HG03575 (cell line): ENCODE measurements at regions not wholly inside any gene's neighbourhood (a gene's known extent, or its start where the extent isn't known, plus 50 kb on each side); places are given as distances from the start of the nearest gene placed in this dataset.

Source experiments
- ATAC-seq: cut with Tn5 transposase; IDR thresholded peaks from one replicate; pipeline ENCODE4 v1.9.1; 2021; ENCODE audit not compliant: unreplicated experiment, insufficient number of reproducible peaks, low FRiP score; ENCODE audit errors: extremely low read depth

DNA sequence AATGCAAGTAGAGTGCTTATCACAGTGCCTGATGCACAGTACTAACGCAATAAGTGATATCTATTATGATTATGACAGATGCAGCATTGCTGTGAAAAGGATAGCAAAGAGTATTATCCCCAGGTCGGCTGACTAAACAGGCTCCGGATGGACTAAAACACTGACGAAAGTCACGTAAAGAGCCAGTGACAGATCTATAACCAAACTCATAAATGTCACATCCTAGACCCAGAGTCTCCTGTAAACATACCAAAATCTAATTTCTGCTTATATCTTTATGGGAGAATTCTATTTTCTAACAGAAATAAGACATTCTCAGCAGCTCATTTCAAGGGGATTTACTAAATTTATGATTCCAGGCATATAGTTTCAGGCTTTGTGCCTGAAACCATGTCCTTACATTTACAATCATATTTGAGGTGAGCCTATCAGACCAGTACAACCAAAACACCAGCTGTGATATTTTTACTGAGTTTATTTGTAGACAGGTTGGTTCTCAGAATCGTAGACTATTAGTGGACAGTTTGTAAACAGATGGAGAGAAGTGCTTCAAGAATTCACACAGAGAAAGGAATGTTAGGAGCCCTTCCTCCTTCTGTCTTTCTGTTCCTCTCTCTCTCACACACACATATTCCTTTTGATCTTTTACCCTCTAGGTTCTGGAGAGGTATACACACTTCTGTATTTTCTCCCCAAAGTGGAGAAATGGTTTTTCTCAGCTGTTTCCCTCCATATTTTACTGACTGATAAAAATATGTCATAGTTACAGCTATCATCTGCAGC, 52.4 kb upstream of the WDR26 start:
- no peak for ATAC-seq

DNA sequence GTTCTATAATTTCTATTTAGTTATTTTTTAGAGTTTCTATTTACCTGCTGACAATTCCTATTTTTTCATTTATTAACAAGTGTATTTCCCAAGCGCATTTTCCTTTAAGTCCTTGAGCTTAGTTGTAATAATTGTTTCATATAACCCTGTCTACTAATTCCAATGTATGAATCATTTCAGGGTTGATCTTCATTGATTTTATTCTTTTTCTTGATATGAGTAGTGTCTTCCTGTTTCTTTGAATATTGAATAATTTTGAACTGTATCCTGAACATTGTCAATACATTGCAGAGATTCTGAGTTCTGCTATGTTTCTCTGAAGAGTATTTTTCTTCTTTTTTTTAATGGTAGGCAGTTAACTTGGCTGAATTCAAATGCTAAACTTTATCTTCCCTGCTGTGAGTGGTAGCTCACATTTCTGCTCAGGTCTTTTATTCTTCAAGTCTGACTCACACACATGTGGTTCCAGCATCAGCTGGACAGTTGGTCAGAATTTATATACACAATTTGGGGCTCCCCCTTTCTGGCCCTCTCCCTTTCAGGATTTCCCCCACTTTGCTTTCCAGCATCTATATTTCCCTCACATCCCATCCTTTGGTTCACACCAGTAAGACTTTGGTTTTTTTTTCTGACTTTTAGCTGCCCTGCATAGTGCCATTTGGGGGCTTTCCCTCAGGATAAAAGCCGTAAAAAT, 54.4 kb upstream of the WDR26 start:
- ATAC-seq = no peak

DNA sequence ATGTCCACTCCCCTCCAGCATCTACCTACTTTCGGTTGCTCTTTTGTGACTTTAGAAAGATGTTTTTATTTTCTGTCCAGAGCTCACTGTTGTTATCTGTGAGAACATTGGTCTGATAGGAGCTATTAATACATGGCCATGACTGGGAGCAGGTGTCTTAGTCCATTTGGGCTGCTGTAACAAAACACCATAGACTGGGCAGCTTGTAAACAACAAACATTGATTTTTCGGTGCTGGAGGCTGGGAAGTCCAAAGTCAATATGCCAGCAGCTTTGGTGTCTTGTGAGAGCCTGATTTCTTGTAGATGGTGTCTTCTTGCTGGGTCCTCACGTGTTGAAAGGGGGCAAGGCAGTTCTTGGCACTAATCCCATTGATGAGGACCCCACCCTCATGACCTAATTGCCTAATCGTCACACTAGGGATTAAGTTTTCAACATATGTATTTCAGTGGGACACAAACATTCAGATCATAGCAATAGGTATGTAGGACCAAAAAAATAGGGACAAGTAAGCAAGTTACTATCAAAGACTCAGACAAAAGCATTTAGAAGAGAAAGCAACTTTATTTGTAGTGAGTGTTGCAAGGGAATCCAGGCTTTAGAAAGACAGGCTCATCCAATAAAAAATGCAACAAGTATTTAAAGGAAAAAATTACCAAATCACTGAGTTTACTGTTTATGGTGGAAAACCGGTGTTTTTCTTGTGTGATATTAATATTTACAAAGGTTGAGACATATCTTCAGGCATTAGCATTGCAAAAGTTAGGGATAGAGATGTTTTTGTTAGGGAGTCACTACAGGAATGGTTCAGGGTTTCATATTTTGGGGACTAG, 55.2 kb upstream of the WDR26 start:
- ATAC-seq = no peak

DNA sequence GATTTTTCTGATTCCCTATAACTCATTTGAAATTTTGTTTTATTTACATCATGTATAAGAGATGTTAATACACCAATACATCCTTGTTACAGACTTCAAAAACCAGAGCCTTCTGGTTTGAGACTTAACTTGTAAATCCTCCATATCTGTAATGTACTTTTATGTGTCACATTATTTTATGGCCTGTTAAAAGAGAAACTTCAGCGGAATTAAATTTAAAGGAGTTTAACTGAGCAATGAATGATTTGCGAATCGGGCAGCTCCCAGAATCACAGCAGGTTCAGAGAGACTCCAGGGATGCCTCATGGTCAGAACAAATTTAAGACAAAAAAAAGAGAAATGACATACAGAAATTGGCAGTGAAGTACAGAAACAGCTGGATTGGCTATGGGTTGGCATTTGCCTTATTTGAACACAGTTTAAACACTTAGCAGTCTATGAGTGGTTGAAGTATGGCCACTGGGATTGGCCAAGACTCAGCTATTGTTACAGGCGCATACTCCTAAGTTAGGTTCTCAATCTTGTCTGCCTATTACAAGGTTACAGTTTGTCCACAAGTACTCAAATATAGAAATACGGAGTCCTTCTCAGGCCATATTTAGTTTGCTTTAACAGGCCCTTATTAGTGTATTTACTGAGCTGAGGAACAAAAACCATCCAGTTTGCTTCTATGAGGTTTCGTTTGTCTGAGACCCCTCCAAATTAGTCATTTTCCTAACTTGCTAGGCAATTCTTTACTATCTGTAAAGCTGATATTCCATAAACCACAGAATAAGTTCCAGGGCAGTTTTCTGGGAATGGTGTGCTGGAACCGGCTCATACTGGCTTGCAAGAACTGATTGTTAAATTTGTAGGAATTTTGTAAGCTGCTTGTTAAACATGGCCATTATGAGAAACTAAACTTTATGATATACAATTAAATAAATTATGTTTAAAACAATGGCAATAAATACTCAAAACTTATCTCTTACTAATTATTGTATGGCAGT, 56.2 kb upstream of the WDR26 start:
- no peak for ATAC-seq

DNA sequence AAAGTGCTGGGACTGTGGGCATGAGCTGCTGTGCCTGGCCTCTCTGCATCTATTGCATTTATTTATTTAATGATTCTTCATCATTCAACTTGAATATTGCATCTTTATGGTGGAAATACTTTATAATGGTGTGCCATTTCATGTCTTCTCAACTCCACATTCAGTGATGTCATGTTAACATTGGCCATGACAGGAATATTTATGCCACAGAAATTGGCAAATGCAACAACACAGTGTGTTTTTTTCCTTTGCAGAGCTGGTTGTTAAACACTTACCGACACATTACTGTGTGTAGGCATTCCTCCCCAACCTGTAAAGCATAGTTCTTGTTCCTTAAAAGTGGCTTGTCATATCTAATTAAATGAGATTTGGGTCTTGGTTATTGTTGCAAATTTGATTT, 57.4 kb upstream of the WDR26 start:
- ATAC-seq = no peak

DNA sequence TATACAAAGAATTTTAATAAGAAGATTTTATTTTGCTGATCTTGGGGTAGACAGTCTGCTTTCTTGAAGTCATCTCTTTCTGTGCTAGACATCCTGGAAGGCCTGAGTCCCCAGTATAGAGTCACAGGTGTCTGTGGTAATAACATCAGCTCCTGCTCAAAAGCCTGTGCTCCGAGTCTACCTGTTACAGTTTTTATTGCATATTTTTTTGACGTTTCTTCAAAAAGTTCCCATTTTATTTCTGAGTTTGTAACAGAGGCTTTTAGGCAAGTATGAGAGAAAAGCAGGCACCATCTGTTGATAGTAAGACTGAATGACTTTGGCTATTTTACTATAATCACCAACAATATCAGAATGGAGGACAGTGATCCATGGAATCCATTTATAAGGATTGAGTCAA, 58.0 kb upstream of the WDR26 start:
- no peak for ATAC-seq

DNA sequence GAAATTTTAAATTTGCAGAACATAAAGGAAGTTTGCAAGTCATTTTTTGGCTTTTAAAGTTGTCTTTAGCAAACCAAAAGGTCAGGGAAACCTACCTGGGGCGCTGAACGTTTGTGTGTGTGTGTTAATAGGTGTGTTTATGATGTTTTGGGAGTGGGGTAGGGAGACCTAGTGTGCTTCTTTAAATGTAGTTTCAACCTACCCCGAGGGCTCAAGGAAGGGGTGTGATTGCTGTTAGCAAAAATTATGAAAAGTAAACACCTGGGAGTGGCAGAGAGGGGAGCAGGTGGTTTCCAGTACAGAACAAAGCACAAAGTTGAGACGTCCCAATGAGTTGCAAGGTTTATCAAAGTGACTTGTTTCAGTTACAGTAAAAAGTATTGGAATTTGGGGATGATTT, 58.7 kb upstream of the WDR26 start:
- ATAC-seq = no peak

DNA sequence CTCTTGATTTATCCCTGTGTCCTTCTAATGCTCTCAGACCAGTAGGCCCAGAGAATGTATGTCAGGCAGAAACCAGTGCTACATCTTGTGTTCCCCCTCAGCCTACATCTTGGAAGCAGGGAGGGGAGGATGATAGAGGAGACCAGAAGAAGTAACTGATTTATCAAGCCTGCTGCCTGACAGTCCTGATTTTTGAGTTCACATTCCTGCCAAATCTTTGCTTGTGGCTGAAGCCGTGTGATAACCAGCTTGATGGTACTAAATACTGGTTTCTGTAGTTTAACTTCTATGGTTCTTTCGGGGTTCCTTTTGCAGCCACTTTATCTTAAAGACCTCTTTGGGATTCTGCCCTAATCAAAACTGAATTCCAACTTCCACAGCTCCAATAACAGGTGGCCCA, 59.7 kb upstream of the WDR26 start:
- no peak for ATAC-seq

DNA sequence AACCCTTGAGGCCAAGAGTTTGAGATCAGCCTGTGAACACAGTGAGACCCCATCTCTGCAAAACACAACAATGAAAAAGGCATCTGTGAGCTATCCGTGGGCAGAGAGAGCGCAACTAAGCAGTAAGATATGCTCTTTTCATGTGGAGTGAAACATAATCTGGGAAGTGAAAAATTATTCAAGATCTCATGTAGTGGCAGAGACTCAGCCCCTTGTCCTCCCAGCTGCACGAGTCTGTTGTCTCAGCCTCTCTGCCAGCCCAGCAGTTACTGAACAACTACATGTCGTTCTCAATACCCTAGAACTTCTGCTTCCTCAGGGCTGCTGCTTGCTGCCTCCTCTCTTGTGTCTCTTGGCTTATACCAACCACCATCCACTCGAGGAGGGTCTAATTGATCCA, 61.3 kb upstream of the WDR26 start:
- no peak for ATAC-seq

DNA sequence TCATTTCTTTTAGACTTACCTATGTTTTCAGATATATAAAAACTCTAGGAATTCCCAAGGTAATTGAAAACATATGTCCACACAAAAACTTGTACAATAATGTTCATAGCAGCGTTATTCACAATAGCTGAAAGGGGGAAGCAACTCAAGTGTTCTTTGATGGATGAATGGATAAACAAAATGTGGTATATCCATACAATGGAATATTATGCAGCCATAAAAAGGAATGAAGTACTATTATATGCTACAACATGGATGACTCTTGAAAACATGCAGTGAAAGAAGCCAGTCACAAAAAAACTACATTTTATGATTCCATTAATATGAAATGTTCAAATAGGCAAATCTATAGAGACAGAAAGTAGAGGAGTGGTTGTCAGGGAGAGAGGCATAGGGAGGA, 62.2 kb upstream of the WDR26 start:
- no peak for ATAC-seq

DNA sequence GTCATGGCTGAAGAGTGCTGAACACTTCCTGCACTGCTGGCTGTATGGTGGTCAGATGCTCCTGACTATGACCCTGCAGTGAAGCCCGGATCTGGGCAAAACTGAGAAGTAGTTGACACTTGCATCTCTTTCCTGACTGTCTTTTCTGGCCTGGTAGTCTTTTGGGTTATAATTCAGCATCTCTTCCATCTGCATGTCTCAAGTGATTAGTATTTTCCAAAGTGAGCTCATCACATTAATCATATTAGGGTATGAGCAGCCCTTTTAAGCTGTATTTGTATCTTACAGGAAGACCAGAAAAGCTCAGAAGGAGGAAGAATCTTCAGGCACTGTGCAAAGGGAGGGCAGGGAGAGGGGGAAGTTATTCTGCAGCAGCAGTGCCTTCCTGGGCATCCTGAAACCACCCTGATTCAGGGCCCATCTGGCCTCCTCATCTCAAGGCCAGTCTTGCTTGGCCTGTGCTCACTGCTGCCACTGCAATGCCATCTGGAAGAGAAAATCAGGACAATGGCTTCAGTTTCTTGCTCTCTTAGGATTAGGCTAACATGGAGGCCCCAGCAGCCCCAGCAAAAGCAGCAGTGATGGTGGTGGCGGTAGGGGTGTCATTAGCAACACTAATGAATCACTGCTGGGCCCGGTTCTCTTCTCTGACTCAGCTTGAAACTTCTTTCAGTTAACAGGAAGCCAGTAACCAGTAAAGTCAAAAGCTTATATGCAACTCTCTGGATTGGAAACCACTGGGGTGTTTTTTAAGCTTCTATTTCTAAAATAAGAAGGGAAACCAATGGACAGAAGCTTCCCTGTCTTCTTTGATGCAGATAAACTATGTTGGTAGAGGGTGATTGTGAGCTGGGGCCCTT, 63.3 kb upstream of the WDR26 start:
- ATAC-seq = peak; percentile 92

DNA sequence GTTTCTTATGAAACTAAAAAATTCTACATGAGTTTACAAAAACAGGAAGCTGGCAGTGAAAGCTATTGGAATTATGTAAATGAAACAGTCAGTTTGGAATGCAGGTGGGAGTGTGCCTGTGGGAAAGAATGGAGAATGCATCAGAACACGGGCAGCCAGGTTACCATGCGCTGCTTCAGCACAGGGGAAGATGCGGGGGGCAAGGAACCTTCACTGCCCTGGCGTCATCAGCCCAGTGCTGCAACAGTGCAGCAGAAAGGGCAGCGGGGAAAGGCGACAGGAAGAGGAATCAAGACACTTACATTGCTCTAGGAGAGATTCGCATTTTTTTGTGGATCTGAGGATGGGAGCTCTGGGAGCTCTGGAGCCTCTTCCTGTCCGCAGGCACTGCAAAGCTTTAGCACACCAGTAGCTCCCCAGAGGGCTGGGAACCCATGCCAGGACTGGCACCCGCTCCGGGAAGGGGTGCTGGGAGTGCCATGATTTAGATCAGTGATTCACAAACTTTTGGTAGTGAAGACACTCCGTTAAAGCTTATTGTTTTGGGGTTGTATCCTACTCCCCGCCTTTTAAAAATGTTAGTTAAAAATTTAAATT, 64.1 kb upstream of the WDR26 start:
- ATAC-seq = no peak

DNA sequence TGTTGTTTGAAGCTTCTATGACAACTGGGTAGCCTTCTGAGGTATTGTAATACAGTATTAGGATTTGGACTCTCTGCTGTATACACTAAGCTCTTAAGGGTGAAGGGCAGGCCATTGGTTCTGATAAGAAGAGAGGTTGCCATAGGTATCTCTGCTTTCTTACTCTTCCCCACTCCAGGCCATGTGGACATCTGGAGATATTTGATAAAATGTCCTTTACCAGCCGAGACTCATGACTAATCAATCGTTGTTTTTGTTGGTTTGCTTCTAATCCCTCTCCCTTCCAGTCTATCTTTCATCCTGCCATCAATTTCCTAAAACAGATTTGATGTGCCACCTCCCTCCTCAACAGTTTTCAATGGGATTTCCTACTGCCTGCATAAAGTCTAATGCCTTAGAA, 64.6 kb upstream of the WDR26 start:
- no peak for ATAC-seq

DNA sequence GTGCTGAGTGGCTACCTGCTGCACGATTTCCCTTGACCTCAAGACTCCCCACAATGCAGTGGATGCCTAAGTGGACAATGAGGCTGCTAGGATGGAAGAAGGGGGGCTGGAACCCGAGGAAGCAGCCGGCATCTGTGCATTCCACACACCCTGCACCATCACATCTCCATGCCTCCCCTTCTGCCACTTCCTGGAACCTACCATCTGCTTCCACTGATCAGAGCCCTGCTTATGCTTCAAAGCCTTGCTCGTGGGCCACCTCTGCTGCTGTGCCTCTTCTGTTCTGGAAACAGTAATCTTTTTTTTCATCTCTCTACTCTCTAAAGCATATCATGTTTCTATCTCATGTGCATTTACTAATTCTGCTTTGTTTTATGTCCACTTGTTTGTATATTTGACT, 66.2 kb upstream of the WDR26 start:
- ATAC-seq = no peak

DNA sequence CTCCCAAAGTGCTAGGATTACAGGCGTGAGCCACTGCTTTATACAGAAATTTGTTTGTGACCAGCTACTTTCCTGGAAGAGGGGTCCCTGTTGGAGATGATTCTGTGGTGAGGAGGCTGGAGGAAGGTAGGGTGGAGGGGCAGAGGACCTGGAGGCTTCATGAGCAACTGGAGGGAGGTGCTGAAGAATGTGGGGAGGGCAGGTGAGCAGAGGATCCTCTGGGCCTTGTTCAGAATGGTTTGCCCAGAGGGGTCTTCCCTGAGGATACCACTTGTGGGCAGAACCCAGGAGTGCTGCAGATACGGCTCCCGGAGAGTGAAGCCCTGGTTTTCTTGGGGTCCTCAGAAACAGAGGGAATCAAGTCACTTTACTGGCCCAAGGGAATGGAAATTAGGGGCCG, 67.2 kb upstream of the WDR26 start:
- no peak for ATAC-seq

DNA sequence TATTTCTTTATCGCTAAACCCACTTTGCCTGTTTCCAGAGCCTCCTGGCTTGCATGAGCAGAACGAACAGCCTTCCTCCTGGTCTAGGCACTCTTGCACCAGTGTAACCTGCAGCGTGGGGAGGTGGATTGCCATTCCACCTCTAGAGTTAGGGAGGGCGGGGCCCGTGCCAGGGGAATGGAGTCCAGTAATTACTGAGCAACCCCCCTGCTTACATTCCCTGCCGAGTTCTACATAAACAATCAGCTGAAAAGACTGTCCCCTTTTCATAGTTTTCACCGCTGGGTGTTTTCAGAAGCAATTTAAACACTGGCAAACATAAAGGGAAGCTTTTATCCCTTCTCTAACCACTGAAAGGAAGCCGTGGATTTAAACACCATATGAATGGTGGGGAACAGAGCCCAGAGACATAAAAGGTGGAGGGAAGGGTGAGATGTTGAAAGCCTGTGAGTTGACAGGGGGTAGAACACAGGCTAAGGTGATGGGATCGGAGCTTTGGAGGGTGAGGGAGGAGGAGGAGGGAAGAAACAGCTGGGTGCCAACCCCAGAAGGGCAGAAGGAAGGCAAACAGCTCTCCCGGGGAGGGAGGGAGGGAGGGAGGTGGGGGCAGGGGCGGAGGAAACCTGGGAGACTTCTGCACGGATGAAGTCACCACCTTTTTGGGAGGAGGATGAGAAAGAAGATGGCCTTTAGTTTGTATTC, 68.0 kb upstream of the WDR26 start:
- ATAC-seq = no peak
